ENCODE measurements at regions not wholly inside any gene's neighbourhood (a gene's known extent, or its start where the extent isn't known, plus 50 kb on each side); places are given as distances from the start of the nearest gene placed in this dataset.

- no peak overlapping the region for H3K9ac ChIP-seq
- H2AFZ ChIP-seq (replicated peaks): no peak overlapping the region
- H3K27ac ChIP-seq: no peak overlapping the region
- no peak for DNase-seq (ENCODE audit: low spot score)
- H3K4me1 ChIP-seq: peaks cover 16% of the 10 kb centered on the region
- no peaks in the 10 kb centered on the region for H3K79me2 ChIP-seq (ENCODE audit: low read depth)
- H3K4me3 Mint-ChIP-seq: no peak overlapping the region
- no peaks in the 10 kb centered on the region for H3K27me3 ChIP-seq
- no peaks in the 10 kb centered on the region for H4K20me1 ChIP-seq (ENCODE audit: low read depth)
- H3K4me3 ChIP-seq: no peak overlapping the region
- no peak overlapping the region for H3K27ac Mint-ChIP-seq
- peaks cover 5% of the 10 kb centered on the region for H3K4me1 Mint-ChIP-seq
- H3F3A ChIP-seq (ENCODE audit: low read depth): peaks cover 12% of the 10 kb centered on the region
- H3K9me3 ChIP-seq (ENCODE audit: low read depth): peaks cover 7% of the 10 kb centered on the region
- H3K9me3 Mint-ChIP-seq: peaks cover 13% of the 10 kb centered on the region
- H3K27me3 Mint-ChIP-seq (ENCODE audit: insufficient read depth, low read depth): no peaks in the 10 kb centered on the region
- TF ChIP-seq EZH2 (IDR thresholded peaks at IDR 0.05) (no peak), CTCF (IDR thresholded peaks at IDR 0.05) (no peak), EZH2phosphoT487 (IDR thresholded peaks at IDR 0.05) (no peak)
- no peaks in the 10 kb centered on the region for H3K36me3 ChIP-seq
- no peaks in the 10 kb centered on the region for H3K36me3 Mint-ChIP-seq
- no peak overlapping the region for H3K4me2 ChIP-seq
These were observed 151.8 kb downstream of the B3GNT2 start for GRCh38 chr2:62347563-62348270.

- peaks cover 15% of the 10 kb centered on the region for H3K4me1 ChIP-seq
- H3K4me3 Mint-ChIP-seq: no peak overlapping the region
- H3K4me1 Mint-ChIP-seq: peaks cover 19% of the 10 kb centered on the region
- H3K27me3 ChIP-seq: no peaks in the 10 kb centered on the region
- no peak for DNase-seq (ENCODE audit: low spot score)
- no peak overlapping the region for H3K4me2 ChIP-seq
- TF ChIP-seq EZH2 (IDR thresholded peaks at IDR 0.05) (no peak), EZH2phosphoT487 (IDR thresholded peaks at IDR 0.05) (no peak), CTCF (IDR thresholded peaks at IDR 0.05) (no peak)
- H3F3A ChIP-seq (ENCODE audit: low read depth): no peaks in the 10 kb centered on the region
- H3K79me2 ChIP-seq (ENCODE audit: low read depth): no peaks in the 10 kb centered on the region
- no peaks in the 10 kb centered on the region for H3K27me3 Mint-ChIP-seq (ENCODE audit: insufficient read depth, low read depth)
- H3K27ac Mint-ChIP-seq: no peak overlapping the region
- no peak overlapping the region for H2AFZ ChIP-seq (replicated peaks)
- no peaks in the 10 kb centered on the region for H4K20me1 ChIP-seq (ENCODE audit: low read depth)
- no peak overlapping the region for H3K4me3 ChIP-seq
- H3K9me3 ChIP-seq (ENCODE audit: low read depth): no peaks in the 10 kb centered on the region
- no peaks in the 10 kb centered on the region for H3K9me3 Mint-ChIP-seq
- H3K9ac ChIP-seq: no peak overlapping the region
- H3K27ac ChIP-seq: no peak overlapping the region
- H3K36me3 ChIP-seq: no peaks in the 10 kb centered on the region
- H3K36me3 Mint-ChIP-seq: no peaks in the 10 kb centered on the region
These were observed 148.6 kb downstream of the B3GNT2 start for GRCh38 chr2:62344472-62344871.

- no peak overlapping the region for H3K4me2 ChIP-seq
- H3K4me3 ChIP-seq: no peak overlapping the region
- H3K9me3 ChIP-seq (ENCODE audit: low read depth): no peaks in the 10 kb centered on the region
- no peak for DNase-seq (ENCODE audit: low spot score)
- no peaks in the 10 kb centered on the region for H3K79me2 ChIP-seq (ENCODE audit: low read depth)
- H3K36me3 Mint-ChIP-seq: no peaks in the 10 kb centered on the region
- no peaks in the 10 kb centered on the region for H3K36me3 ChIP-seq
- no peak overlapping the region for H3K9ac ChIP-seq
- no peaks in the 10 kb centered on the region for H3K27me3 ChIP-seq
- no peaks in the 10 kb centered on the region for H3F3A ChIP-seq (ENCODE audit: low read depth)
- H4K20me1 ChIP-seq (ENCODE audit: low read depth): no peaks in the 10 kb centered on the region
- no peak overlapping the region for H3K4me3 Mint-ChIP-seq
- H3K9me3 Mint-ChIP-seq: no peaks in the 10 kb centered on the region
- no peak overlapping the region for H3K27ac Mint-ChIP-seq
- no peak overlapping the region for H2AFZ ChIP-seq (replicated peaks)
- peaks cover 13% of the 10 kb centered on the region for H3K4me1 ChIP-seq
- TF ChIP-seq EZH2 (IDR thresholded peaks at IDR 0.05) (no peak), EZH2phosphoT487 (IDR thresholded peaks at IDR 0.05) (no peak), CTCF (IDR thresholded peaks at IDR 0.05) (no peak)
- H3K27ac ChIP-seq: no peak overlapping the region
- no peaks in the 10 kb centered on the region for H3K27me3 Mint-ChIP-seq (ENCODE audit: insufficient read depth, low read depth)
- H3K4me1 Mint-ChIP-seq: peaks cover 19% of the 10 kb centered on the region
These were observed 147.9 kb downstream of the B3GNT2 start for GRCh38 chr2:62343636-62344337.
